Kidney epithelial cell (primary cell): ENCODE measurements at regions not wholly inside any gene's neighbourhood (a gene's known extent, or its start where the extent isn't known, plus 50 kb on each side); places are given as distances from the start of the nearest gene placed in this dataset.
"Not testable (repeated sequence)": the region's sequence is repeated elsewhere in the genome, so short reads cannot be mapped to it uniquely, and the experiment has no call there.

ENCODE experiments used
- DNase-seq: peaks from one replicate; pipeline ENCODE4 v3.0.0-alpha.2; 2010; ENCODE audit warnings: low read depth
- H3K27me3 ChIP-seq: 2 replicates; pipeline ENCODE4 v1.6.0; 2011; ENCODE audit warnings: low read length; ENCODE audit not compliant: control insufficient read depth, insufficient read depth
- H3K36me3 ChIP-seq: 2 replicates; pipeline ENCODE4 v1.5.1; 2011; ENCODE audit warnings: low read length; ENCODE audit not compliant: control insufficient read depth, insufficient read depth
- H3K4me3 ChIP-seq: 2 replicates; pipeline ENCODE4 v1.5.1; 2011; ENCODE audit warnings: low read depth, mild to moderate bottlenecking, control low read depth, low read length
- CTCF ChIP-seq: IDR thresholded peaks from 2 replicates; pipeline ENCODE4 v1.5.1; 2011; ENCODE audit warnings: mild to moderate bottlenecking, moderate library complexity, low read length, control low read depth, inconsistent platforms; ENCODE audit not compliant: insufficient read depth, poor library complexity, severe bottlenecking

DNA sequence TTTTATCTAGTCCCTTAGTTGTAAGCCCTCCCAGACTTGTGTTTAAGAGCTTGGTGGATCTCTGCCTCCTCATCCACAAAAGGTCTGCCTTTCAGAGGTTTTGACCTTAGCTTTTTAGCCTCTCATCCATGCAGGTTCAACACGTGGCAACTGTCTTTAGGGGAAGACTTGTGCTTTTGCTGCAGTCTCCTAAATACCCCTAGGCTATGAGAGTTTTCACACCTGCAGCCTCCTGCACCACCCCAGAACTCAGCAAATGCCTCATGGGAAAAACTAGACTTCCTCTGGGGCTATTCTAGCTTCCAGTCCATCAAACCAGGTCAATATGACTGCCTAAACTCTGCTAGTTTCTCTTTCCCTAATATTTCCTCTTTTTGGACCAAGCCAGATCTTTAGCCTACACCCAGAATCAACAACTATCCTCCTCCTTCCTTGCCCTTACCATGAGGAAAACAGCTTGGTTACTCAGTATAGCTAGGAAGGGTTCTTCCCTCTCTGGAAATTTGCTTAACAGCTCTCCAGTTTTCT is 132.3 kb upstream of the RIOK3 start:
- no peak for DNase-seq
- no peak overlapping the region for H3K4me3 ChIP-seq
- H3K27me3 ChIP-seq, result no peaks in the 10 kb centered on the region
- TF ChIP-seq CTCF, result no peak
- H3K36me3 ChIP-seq, result no peaks in the 10 kb centered on the region

GRCh38 chr18:23321996-23322395 is 131.1 kb upstream of the RIOK3 start:
- no peak for TF ChIP-seq CTCF
- Histone ChIP-seq H3K27me3 (no peaks in the 10 kb centered on the region), H3K36me3 (no peaks in the 10 kb centered on the region), H3K4me3 (no peak overlapping the region)
- no peak for DNase-seq

DNA sequence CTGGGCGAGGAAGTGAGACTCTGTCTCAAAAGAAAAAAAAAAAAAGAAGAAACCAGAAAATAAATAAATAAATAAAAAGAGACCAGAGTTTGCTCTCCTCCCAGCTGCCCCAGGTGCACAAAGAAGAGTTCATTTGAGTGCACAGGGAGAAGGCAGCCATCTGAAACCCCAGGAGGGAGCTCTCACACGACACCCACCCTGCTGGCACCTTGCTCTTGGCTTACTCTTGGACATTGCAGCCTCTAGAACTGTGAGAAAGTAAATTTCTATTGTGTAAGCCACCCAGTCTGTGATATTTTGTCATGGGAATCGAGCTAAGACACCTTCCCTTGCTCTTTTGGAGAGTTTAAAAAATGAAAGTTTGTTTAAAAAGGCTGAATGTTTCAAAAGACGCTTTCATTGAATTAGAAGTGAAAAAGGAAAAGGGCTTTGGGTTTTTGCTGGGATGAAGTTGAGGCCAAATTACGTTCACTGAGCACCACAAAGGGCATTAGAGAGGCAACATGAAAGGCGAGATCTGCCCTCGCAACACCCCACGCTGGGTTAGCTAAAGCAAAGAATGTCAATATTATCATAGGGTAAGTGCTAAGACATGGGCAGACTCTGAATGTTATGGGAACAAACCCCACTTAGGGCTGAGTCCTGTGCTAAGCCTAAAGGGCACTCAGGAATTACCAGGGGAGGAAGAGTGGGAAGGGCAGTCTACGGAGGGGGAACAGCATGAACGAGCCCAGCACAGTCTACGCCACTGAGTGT is 128.9 kb upstream of the RIOK3 start:
- DNase-seq, result no peak
- Histone ChIP-seq H3K4me3 (no peak overlapping the region), H3K27me3 (no peaks in the 10 kb centered on the region), H3K36me3 (no peaks in the 10 kb centered on the region)
- TF ChIP-seq CTCF, result no peak

GRCh38 chr18:23324861-23325260 is 128.2 kb upstream of the RIOK3 start:
- H3K4me3 ChIP-seq, result no peak overlapping the region
- H3K27me3 ChIP-seq, result no peaks in the 10 kb centered on the region
- DNase-seq, result no peak
- TF ChIP-seq CTCF, result no peak
- H3K36me3 ChIP-seq, result no peaks in the 10 kb centered on the region

DNA sequence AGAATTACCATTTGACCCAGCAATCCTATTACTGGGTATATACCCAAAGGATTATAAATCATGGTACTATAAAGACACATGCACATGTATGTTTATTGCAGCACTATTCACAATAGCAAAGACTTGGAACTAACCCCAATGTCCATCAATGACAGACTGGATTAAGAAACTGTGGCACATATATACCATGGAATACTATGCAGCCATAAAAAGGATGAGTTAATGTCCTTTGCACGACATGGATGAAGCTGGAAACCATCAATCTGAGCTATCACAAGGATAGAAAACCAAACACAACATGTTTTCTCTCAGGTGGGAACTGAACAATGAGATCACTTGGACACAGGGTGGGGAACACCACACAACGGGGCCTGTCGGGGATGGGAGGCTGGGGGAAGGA is 123.4 kb upstream of the RIOK3 start:
- not testable (repeated sequence) for H3K4me3 ChIP-seq, H3K36me3 ChIP-seq, DNase-seq, H3K27me3 ChIP-seq

- Histone ChIP-seq H3K27me3 (no peaks in the 10 kb centered on the region), H3K4me3 (no peak overlapping the region), H3K36me3 (no peaks in the 10 kb centered on the region)
- DNase-seq, result no peak
- no peak for TF ChIP-seq CTCF
Observed at GRCh38 chr18:23330423-23330822, 122.7 kb upstream of the RIOK3 start.
